Neural progenitor cell (in vitro differentiated cells): ENCODE measurements at regions not wholly inside any gene's neighbourhood (a gene's known extent, or its start where the extent isn't known, plus 50 kb on each side); places are given as distances from the start of the nearest gene placed in this dataset.

Experiments
- EZH2phosphoT487 ChIP-seq: fragments of 200-600 bp; sonication (generic); IDR thresholded peaks from 2 replicates; pipeline ENCODE4 v1.6.1; 2017; ENCODE audit warnings: antibody characterized with exemption
- TF ChIP-seq, protein P1 (sequence below): fragments of 200-600 bp; sonication (generic); IDR thresholded peaks from 2 replicates; pipeline ENCODE4 v1.5.1; 2017; ENCODE audit warnings: antibody characterized with exemption, mild to moderate bottlenecking

GRCh38 chr13:30847650-30848307 is 58.3 kb upstream of the MEDAG start:
- TF ChIP-seq, protein P1, sequence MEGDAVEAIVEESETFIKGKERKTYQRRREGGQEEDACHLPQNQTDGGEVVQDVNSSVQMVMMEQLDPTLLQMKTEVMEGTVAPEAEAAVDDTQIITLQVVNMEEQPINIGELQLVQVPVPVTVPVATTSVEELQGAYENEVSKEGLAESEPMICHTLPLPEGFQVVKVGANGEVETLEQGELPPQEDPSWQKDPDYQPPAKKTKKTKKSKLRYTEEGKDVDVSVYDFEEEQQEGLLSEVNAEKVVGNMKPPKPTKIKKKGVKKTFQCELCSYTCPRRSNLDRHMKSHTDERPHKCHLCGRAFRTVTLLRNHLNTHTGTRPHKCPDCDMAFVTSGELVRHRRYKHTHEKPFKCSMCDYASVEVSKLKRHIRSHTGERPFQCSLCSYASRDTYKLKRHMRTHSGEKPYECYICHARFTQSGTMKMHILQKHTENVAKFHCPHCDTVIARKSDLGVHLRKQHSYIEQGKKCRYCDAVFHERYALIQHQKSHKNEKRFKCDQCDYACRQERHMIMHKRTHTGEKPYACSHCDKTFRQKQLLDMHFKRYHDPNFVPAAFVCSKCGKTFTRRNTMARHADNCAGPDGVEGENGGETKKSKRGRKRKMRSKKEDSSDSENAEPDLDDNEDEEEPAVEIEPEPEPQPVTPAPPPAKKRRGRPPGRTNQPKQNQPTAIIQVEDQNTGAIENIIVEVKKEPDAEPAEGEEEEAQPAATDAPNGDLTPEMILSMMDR = no peak
- TF ChIP-seq EZH2phosphoT487 = no peak
